GDM1 (cell line): ENCODE measurements at regions not wholly inside any gene's neighbourhood (a gene's known extent, or its start where the extent isn't known, plus 50 kb on each side); places are given as distances from the start of the nearest gene placed in this dataset.

Experiments used
- DNase-seq: peaks from one replicate; lab custom pipeline; 2025; lab: John Stamatoyannopoulos, UW

GRCh38 chr4:182143822-182144625 lies 99.2 kb upstream of the TENM3 start:
- no peak for DNase-seq

GRCh38 chr4:182144626-182145333 lies 98.4 kb upstream of the TENM3 start:
- no peak for DNase-seq

GRCh38 chr4:182145334-182145905 lies 97.8 kb upstream of the TENM3 start:
- no peak for DNase-seq

- no peak for DNase-seq
These were observed 95.8 kb upstream of the TENM3 start for GRCh38 chr4:182147391-182147790.

GRCh38 chr4:182150645-182151044 lies 92.6 kb upstream of the TENM3 start:
- DNase-seq = no peak

GRCh38 chr4:182155806-182156205 lies 87.4 kb upstream of the TENM3 start:
- DNase-seq = no peak

- DNase-seq = no peak
These were observed 80.0 kb upstream of the TENM3 start for GRCh38 chr4:182163180-182163579.

- DNase-seq = no peak
These were observed 73.6 kb upstream of the TENM3 start for GRCh38 chr4:182169572-182169971.

- DNase-seq = no peak
These were observed 73.2 kb upstream of the TENM3 start for GRCh38 chr4:182169987-182170386.

GRCh38 chr4:182170417-182170935 lies 72.7 kb upstream of the TENM3 start:
- DNase-seq = no peak

- no peak for DNase-seq
These were observed 68.2 kb upstream of the TENM3 start for GRCh38 chr4:182174979-182175378.

GRCh38 chr4:182175788-182176519 lies 67.2 kb upstream of the TENM3 start:
- no peak for DNase-seq

- DNase-seq = no peak
These were observed 66.0 kb upstream of the TENM3 start for GRCh38 chr4:182177166-182177565.

- DNase-seq = no peak
These were observed 64.1 kb upstream of the TENM3 start for GRCh38 chr4:182179105-182179504.

GRCh38 chr4:182179751-182180150 lies 63.5 kb upstream of the TENM3 start:
- DNase-seq = no peak

GRCh38 chr4:182185491-182185890 lies 57.7 kb upstream of the TENM3 start:
- no peak for DNase-seq

GRCh38 chr4:182187674-182188073 lies 55.5 kb upstream of the TENM3 start:
- DNase-seq = no peak

GRCh38 chr4:182188622-182189021 lies 54.6 kb upstream of the TENM3 start:
- no peak for DNase-seq

- DNase-seq = no peak
These were observed 53.9 kb upstream of the TENM3 start for GRCh38 chr4:182189103-182189878.

- no peak for DNase-seq
These were observed 52.9 kb upstream of the TENM3 start for GRCh38 chr4:182190306-182190705.

GRCh38 chr4:182192511-182193181 lies 50.6 kb upstream of the TENM3 start:
- DNase-seq = no peak
